GM12878 (cell line): ENCODE measurements at regions not wholly inside any gene's neighbourhood (a gene's known extent, or its start where the extent isn't known, plus 50 kb on each side); places are given as distances from the start of the nearest gene placed in this dataset.

Experiments
- ATAC-seq: fragments of 200-7000 bp; cut with Tn5 transposase; 3 replicates; pipeline ENCODE4 v1.9.1; 2020; ENCODE audit warnings: mild to moderate bottlenecking, moderate library complexity
- BruUV-seq: library from RNA; stranded (reverse); fragments of 400-500 nt; replicated peaks from 2 replicates; lab custom pipeline; 2021; lab: Mats Ljungman, UMichigan
- CTCF ChIA-PET: fragments of 300-600 bp; sonication (Branson Sonifier 250); formaldehyde crosslinking; extraction: SDS; loops from one replicate; lab custom pipeline; 2021; ENCODE audit warnings: inconsistent platforms; lab: Yijun Ruan, JAX
- POLR2A ChIA-PET: fragments of 350-600 bp; formaldehyde crosslinking; extraction: SDS; loops from one replicate; lab custom pipeline; 2021; ENCODE audit warnings: inconsistent platforms; lab: Charles Lee
- RAD21 ChIA-PET: fragments of 300-600 bp; sonication (Branson Sonifier 250); formaldehyde crosslinking; loops from one replicate; lab custom pipeline; 2023; ENCODE audit warnings: antibody characterized with exemption; ENCODE audit not compliant: unreplicated experiment; lab: Charles Lee
- SMC1A ChIA-PET: fragments of 300-600 bp; sonication (Branson Sonifier 250); formaldehyde crosslinking; loops from one replicate; lab custom pipeline; 2023; ENCODE audit not compliant: unreplicated experiment, uncharacterized antibody; lab: Charles Lee
- DNase-seq: peaks from one replicate; pipeline ENCODE4 v3.0.0-alpha.2; 2011; ENCODE audit warnings: low read depth, low spot score
- FAIRE-seq: peaks from 3 replicates; lab custom pipeline; 2011; peaks lifted over from hg19 to GRCh38; lab: Jason Lieb, UNC
- H2AFZ ChIP-seq: 2 replicates; pipeline ENCODE4 v1.6.0; 2011; ENCODE audit warnings: low read depth, low read length, control low read depth; ENCODE audit not compliant: control insufficient read depth
- H3K27ac ChIP-seq: 2 replicates; pipeline ENCODE4 v1.5.1; 2011; ENCODE audit warnings: control low read depth; ENCODE audit not compliant: control insufficient read depth, insufficient read depth
- H3K27me3 ChIP-seq, 2 experiments: replicated peaks in 1 of 2; 2 replicates each; pipeline versions ENCODE4 v1.6.0 to v1.6.1; 2011; ENCODE audit warnings: low read length in 1 of 2; ENCODE audit not compliant: control insufficient read depth in 2 of 2, insufficient read depth in 2 of 2
- H3K36me3 ChIP-seq, 2 experiments: 2 replicates each; pipeline ENCODE4 v1.5.1; 2011; ENCODE audit warnings: low read length in 1 of 2; ENCODE audit not compliant: control insufficient read depth in 2 of 2, insufficient read depth in 2 of 2
- H3K4me1 ChIP-seq: 2 replicates; pipeline ENCODE4 v1.6.1; 2011; ENCODE audit warnings: mild to moderate bottlenecking, low read length, moderate library complexity, mixed read lengths; ENCODE audit not compliant: control insufficient read depth, insufficient read depth
- H3K4me2 ChIP-seq: 2 replicates; pipeline ENCODE4 v1.6.0; 2011; ENCODE audit warnings: control low read depth; ENCODE audit not compliant: control insufficient read depth, insufficient read depth
- H3K4me3 ChIP-seq: fragments of 200-600 bp; sonication (generic); 2 replicates; pipeline ENCODE4 v1.5.1; 2016
- H3K79me2 ChIP-seq: 2 replicates; pipeline ENCODE4 v1.6.0; 2011; ENCODE audit warnings: low read length; ENCODE audit not compliant: control insufficient read depth, insufficient read depth
- H3K9ac ChIP-seq: 2 replicates; pipeline ENCODE4 v1.8.0; 2011; ENCODE audit warnings: low read length, control low read depth, mixed read lengths; ENCODE audit not compliant: control insufficient read depth, insufficient read depth
- H3K9me3 ChIP-seq: replicated peaks from 3 replicates; pipeline ENCODE4 v1.5.1; 2011; ENCODE audit warnings: mild to moderate bottlenecking, low read length; ENCODE audit not compliant: control insufficient read depth, insufficient read depth
- H4K20me1 ChIP-seq: 2 replicates; pipeline ENCODE4 v1.6.0; 2011; ENCODE audit not compliant: control insufficient read depth, insufficient read depth
- HCFC1 ChIP-seq: fragments of 150-350 bp; IDR thresholded peaks from 2 replicates; pipeline ENCODE4 v1.6.1; 2014; ENCODE audit warnings: low read length
- HDGF ChIP-seq: fragments of 450-650 bp; IDR thresholded peaks from 2 replicates; pipeline ENCODE4 v1.6.1; 2016; ENCODE audit warnings: antibody characterized with exemption
- KAT2A ChIP-seq: conservative IDR thresholded peaks from 2 replicates; pipeline ENCODE4 v1.6.1; 2011; ENCODE audit warnings: low read depth, low read length; ENCODE audit not compliant: control insufficient read depth
- KDM1A ChIP-seq: fragments of 200-600 bp; sonication (generic); IDR thresholded peaks from 2 replicates; pipeline ENCODE4 v1.6.1; 2016; ENCODE audit warnings: borderline replicate concordance
- NFYB ChIP-seq: IDR thresholded peaks from 2 replicates; pipeline ENCODE4 v1.6.1; 2011; ENCODE audit warnings: low read depth, mild to moderate bottlenecking, low read length, improper control_type of control experiment, moderate library complexity; ENCODE audit not compliant: insufficient read depth
- PAX8 ChIP-seq: fragments of 450-650 bp; IDR thresholded peaks from 2 replicates; pipeline ENCODE4 v1.6.1; 2017; ENCODE audit warnings: mild to moderate bottlenecking, moderate library complexity
- POLR2AphosphoS5 ChIP-seq: IDR thresholded peaks from 2 replicates; pipeline ENCODE4 v1.6.1; 2011; ENCODE audit warnings: mild to moderate bottlenecking, low read length, inconsistent platforms
- SMAD5 ChIP-seq: IDR thresholded peaks from 2 replicates; pipeline ENCODE4 v1.6.1; 2016; ENCODE audit warnings: antibody characterized with exemption, low read depth
- SMARCA5 ChIP-seq: fragments of 450-650 bp; IDR thresholded peaks from 2 replicates; pipeline ENCODE4 v1.6.1; 2017; ENCODE audit warnings: mild to moderate bottlenecking
- ZNF274 ChIP-seq: IDR thresholded peaks from one replicate; pipeline ENCODE4 v1.8.0; 2011; ENCODE audit not compliant: insufficient read length, insufficient read depth
- ZNF384 ChIP-seq: IDR thresholded peaks from 2 replicates; pipeline ENCODE4 v1.6.1; 2012; ENCODE audit warnings: low read depth, mild to moderate bottlenecking, low read length, improper control_type of control experiment, borderline replicate concordance
- ZNF622 ChIP-seq: fragments of 450-650 bp; IDR thresholded peaks from 2 replicates; pipeline ENCODE4 v1.6.1; 2017; ENCODE audit warnings: mild to moderate bottlenecking, inconsistent platforms
- WGBS: methylation state at CpG from one replicate; pipeline ENCODE4 v1.1.6; 2016; ENCODE audit warnings: low lambda C conversion rate; ENCODE audit not compliant: insufficient replicate concordance, insufficient coverage; ENCODE audit errors: missing lambda C conversion rate; 5-methylcytosine and 5-hydroxymethylcytosine counted together
- in situ Hi-C: fragments of 300-500 bp; cut with MboI; formaldehyde crosslinking; loops from 9 replicates; pipeline ENCODE4 v1.14.3; 2018; ENCODE audit warnings: mixed read lengths
- intact Hi-C: fragments of 100-400 bp; cut with micrococcal nuclease; formaldehyde crosslinking; loops from one replicate; pipeline ENCODE4 v1.14.2; 2022; ENCODE audit not compliant: unreplicated experiment
- TF ChIP-seq, protein P1 (sequence below): IDR thresholded peaks from 2 replicates; pipeline ENCODE4 v1.6.1; 2012; ENCODE audit warnings: low read depth, low read length, improper control_type of control experiment
- TF ChIP-seq, protein P2 (sequence below): IDR thresholded peaks from 2 replicates; pipeline ENCODE4 v1.6.1; 2011; ENCODE audit warnings: borderline replicate concordance, low read depth, mild to moderate bottlenecking, moderate library complexity, mixed read lengths, low read length; ENCODE audit not compliant: insufficient read depth; ENCODE audit errors: extremely low read length
- TF ChIP-seq, protein P3 (sequence below): fragments of 150-350 bp; IDR thresholded peaks from 2 replicates; pipeline ENCODE4 v1.6.1; 2016; ENCODE audit warnings: low read depth, low read length

DNA sequence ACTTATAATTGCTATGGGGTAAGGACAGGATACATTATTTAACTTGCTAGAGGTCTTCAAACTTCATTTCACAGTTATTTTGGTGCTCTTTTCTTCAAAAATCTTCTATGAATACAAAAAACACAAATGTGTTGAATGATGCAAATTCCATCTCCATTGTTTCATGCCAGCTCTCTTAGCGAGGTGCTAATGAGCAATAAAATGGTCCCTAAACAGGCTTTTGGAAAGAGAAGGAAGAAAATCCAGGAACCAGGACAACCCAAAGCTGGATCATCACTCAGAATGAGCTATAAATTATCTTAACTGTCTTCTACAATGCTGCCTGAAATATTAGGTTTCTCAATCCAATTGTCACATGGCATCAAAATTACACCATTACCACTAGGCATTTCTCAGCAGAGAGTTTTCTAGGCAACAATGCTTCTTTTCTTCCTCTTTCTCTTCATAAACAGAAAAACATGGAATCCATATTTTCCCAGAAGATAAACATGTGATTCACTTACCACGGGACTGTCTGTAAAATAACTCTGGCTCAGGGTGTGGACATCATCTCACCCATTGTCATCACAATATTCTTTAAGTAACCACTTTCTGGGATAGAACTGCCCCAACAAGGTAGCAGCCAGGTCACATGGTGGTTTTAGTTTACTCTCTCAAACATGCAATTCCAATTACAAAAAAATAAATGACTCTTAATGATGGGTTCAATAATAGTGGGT, 249.4 kb downstream of the NPR3 start:
- Histone ChIP-seq H2AFZ (no peak overlapping the region), H3K4me3 (no peak overlapping the region), H3K4me1 (no peaks in the 10 kb centered on the region), H4K20me1 (no peaks in the 10 kb centered on the region), H3K27me3 (no peaks in the 10 kb centered on the region), H3K9me3 (no peaks in the 10 kb centered on the region), H3K36me3 (no peaks in the 10 kb centered on the region), H3K27ac (no peak overlapping the region), H3K9ac (no peak overlapping the region), H3K79me2 (no peaks in the 10 kb centered on the region), H3K4me2 (no peak overlapping the region)
- FAIRE-seq (no peak), DNase-seq (no peak), ATAC-seq (no peak)
- ChIA-PET RAD21 (no interaction called here), SMC1A (no interaction called here), POLR2A (no interaction called here), CTCF (interaction anchor here (0.5 to 0.6 kb wide), 2 partner anchors 38 to 251 kb away, joined by 3 to 4 read pairs; no protein-coding TSS in a partner anchor)
- TF ChIP-seq, protein P1, sequence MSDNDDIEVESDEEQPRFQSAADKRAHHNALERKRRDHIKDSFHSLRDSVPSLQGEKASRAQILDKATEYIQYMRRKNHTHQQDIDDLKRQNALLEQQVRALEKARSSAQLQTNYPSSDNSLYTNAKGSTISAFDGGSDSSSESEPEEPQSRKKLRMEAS = no peak
- TF ChIP-seq HDGF (no peak), ZNF274 (no peak), SMARCA5 (no peak), ZNF384 (no peak), POLR2AphosphoS5 (no peak), KDM1A (no peak), PAX8 (no peak), ZNF622 (no peak), HCFC1 (no peak), KAT2A (no peak), SMAD5 (no peak), NFYB (no peak)
- TF ChIP-seq, protein P2, sequence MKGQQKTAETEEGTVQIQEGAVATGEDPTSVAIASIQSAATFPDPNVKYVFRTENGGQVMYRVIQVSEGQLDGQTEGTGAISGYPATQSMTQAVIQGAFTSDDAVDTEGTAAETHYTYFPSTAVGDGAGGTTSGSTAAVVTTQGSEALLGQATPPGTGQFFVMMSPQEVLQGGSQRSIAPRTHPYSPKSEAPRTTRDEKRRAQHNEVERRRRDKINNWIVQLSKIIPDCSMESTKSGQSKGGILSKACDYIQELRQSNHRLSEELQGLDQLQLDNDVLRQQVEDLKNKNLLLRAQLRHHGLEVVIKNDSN = no peak
- TF ChIP-seq, protein P3, sequence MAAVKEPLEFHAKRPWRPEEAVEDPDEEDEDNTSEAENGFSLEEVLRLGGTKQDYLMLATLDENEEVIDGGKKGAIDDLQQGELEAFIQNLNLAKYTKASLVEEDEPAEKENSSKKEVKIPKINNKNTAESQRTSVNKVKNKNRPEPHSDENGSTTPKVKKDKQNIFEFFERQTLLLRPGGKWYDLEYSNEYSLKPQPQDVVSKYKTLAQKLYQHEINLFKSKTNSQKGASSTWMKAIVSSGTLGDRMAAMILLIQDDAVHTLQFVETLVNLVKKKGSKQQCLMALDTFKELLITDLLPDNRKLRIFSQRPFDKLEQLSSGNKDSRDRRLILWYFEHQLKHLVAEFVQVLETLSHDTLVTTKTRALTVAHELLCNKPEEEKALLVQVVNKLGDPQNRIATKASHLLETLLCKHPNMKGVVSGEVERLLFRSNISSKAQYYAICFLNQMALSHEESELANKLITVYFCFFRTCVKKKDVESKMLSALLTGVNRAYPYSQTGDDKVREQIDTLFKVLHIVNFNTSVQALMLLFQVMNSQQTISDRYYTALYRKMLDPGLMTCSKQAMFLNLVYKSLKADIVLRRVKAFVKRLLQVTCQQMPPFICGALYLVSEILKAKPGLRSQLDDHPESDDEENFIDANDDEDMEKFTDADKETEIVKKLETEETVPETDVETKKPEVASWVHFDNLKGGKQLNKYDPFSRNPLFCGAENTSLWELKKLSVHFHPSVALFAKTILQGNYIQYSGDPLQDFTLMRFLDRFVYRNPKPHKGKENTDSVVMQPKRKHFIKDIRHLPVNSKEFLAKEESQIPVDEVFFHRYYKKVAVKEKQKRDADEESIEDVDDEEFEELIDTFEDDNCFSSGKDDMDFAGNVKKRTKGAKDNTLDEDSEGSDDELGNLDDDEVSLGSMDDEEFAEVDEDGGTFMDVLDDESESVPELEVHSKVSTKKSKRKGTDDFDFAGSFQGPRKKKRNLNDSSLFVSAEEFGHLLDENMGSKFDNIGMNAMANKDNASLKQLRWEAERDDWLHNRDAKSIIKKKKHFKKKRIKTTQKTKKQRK = no peak
- 0% methylated on average over 2 of the region's 2 CpGs for WGBS
- BruUV-seq = no TSS peak
- intact Hi-C loops (no loop called here), in situ Hi-C loops (no loop called here)
